Spleen (tissue), 11 donors: ENCODE measurements at regions not wholly inside any gene's neighbourhood (a gene's known extent, or its start where the extent isn't known, plus 50 kb on each side); places are given as distances from the start of the nearest gene placed in this dataset.

Experiments used
- DNase-seq: peaks from one replicate; pipeline ENCODE4 v3.0.0-alpha.2; 2020
- H3K27ac ChIP-seq, 8 donors: fragments of 200-600 bp; sonication (generic) in 7 of 8; 1 replicate in 4 of 8; 2 replicates in 4 of 8; pipeline versions ENCODE4 v1.5.0 to v1.8.0; 2016 to 2021; ENCODE audit warnings: inconsistent platforms in 4 of 8, mild to moderate bottlenecking in 4 of 8, moderate library complexity in 1 of 8
- H3K27me3 ChIP-seq, 7 donors: fragments of 200-600 bp; sonication (generic) in 6 of 7; replicated peaks in 1 of 7; 1 replicate in 4 of 7; 2 replicates in 3 of 7; pipeline versions ENCODE4 v1.5.0 to v1.8.0; 2016 to 2021; ENCODE audit warnings: inconsistent platforms in 3 of 7, mild to moderate bottlenecking in 1 of 7
- H3K36me3 ChIP-seq, 6 donors: fragments of 200-600 bp; sonication (generic) in 5 of 6; 1 replicate in 4 of 6; 2 replicates in 2 of 6; pipeline versions ENCODE4 v1.5.0 to v1.8.0; 2016 to 2021; ENCODE audit warnings: inconsistent platforms in 2 of 6
- H3K4me1 ChIP-seq, 6 donors: fragments of 200-600 bp; sonication (generic) in 5 of 6; 1 replicate in 3 of 6; 2 replicates in 3 of 6; pipeline versions ENCODE4 v1.5.0 to v1.8.0; 2016 to 2021; ENCODE audit warnings: inconsistent platforms in 3 of 6
- H3K4me3 ChIP-seq, 8 donors: fragments of 200-600 bp; sonication (generic) in 7 of 8; 1 replicate in 4 of 8; 2 replicates in 4 of 8; pipeline versions ENCODE4 v1.5.0 to v1.8.0; 2016 to 2021; ENCODE audit warnings: inconsistent platforms in 4 of 8, mild to moderate bottlenecking in 4 of 8, moderate library complexity in 2 of 8
- H3K9me3 ChIP-seq, 8 donors: fragments of 200-600 bp; sonication (generic) in 7 of 8; 1 replicate in 4 of 8; 2 replicates in 4 of 8; pipeline versions ENCODE4 v1.5.0 to v1.8.0; 2016 to 2021; ENCODE audit warnings: inconsistent platforms in 4 of 8
- CTCF ChIP-seq, 11 experiments: fragments of 200-600 bp in 7 of 11; fragments of 450-650 bp in 4 of 11; sonication (generic) in 4 of 11; IDR thresholded peaks in 8 of 11; conservative IDR thresholded peaks in 3 of 11; 1 replicate in 7 of 11; 2 replicates in 4 of 11; pipeline versions ENCODE4 v1.4.0 to v1.8.0; 2016 to 2021; ENCODE audit warnings: antibody characterized with exemption in 11 of 11, inconsistent platforms in 4 of 11, mild to moderate bottlenecking in 1 of 11
- POLR2A ChIP-seq, 3 donors: fragments of 450-650 bp; IDR thresholded peaks; one replicate each; pipeline ENCODE4 v1.5.1; 2017; ENCODE audit warnings: antibody characterized with exemption in 3 of 3, mild to moderate bottlenecking in 1 of 3
- POLR2AphosphoS5 ChIP-seq, 3 donors: sonication (generic); formaldehyde crosslinking; IDR thresholded peaks; one replicate each; pipeline ENCODE4 v1.5.1; 2017; ENCODE audit warnings: antibody characterized with exemption in 3 of 3
- WGBS, 5 donors: extraction: QIAGEN DNeasy Blood & Tissue Kit in 3 of 5; methylation state at CpG; one replicate each; pipeline versions ENCODE4 v1.1.5 to v1.1.7; 2013 to 2018; 5-methylcytosine and 5-hydroxymethylcytosine counted together
- intact Hi-C: fragments of 100-400 bp; cut with DNase I; formaldehyde crosslinking; loops from one replicate; pipeline ENCODE4 v1.15.0; 2023; ENCODE audit warnings: low total_unique reads
- donor health status: healthy with polysubstance abuse.
- donor health status: DM: no; HTN: no; CAD: no; lungs with moderate emphysema.
- donor health status: DM: no; HTN: no; CAD: no.
- donor health status: Bipolar disorder and iron deficiency.
- donor health status: healthy.
- donor health status: DM: no; HTN: no; CAD: no.
- donor health status: DM: yes; HTN: yes; CAD: no.

- H3K4me1 ChIP-seq, result no peaks in the 10 kb centered on the region
- TF ChIP-seq CTCF (IDR thresholded peaks at IDR 0.05 in 8 of 11, conservative IDR thresholded peaks at IDR 0.05 in 3 of 11) (no peak), POLR2A (IDR thresholded peaks at IDR 0.05) (no peak), POLR2AphosphoS5 (IDR thresholded peaks at IDR 0.05) (no peak)
- H3K27ac ChIP-seq, result no peak overlapping the region
- no peaks in the 10 kb centered on the region for H3K9me3 ChIP-seq
- 85 to 92% (median 87%) methylated on average over 3 of the region's 3 CpGs for WGBS, 5 donors
- peaks cover 0 to 55% (median 0%) of the 10 kb centered on the region in 7 donors for H3K27me3 ChIP-seq
- no peak for DNase-seq
- H3K36me3 ChIP-seq, result no peaks in the 10 kb centered on the region
- intact Hi-C loops, result no loop called here
- no peak overlapping the region for H3K4me3 ChIP-seq
Observed at GRCh38 chr5:73358366-73358765, 90.2 kb downstream of the FOXD1 start.

- WGBS, 5 donors, result 40 to 54% (median 43%) methylated on average over 3 of the region's 3 CpGs
- no peaks in the 10 kb centered on the region for H3K4me1 ChIP-seq
- H3K27me3 ChIP-seq, result peaks cover 0 to 55% (median 0%) of the 10 kb centered on the region in 7 donors
- H3K27ac ChIP-seq, result no peak overlapping the region
- DNase-seq, result no peak
- H3K36me3 ChIP-seq, result no peaks in the 10 kb centered on the region
- no peak overlapping the region for H3K4me3 ChIP-seq
- H3K9me3 ChIP-seq, result no peaks in the 10 kb centered on the region
- intact Hi-C loops, result no loop called here
- TF ChIP-seq POLR2AphosphoS5 (IDR thresholded peaks at IDR 0.05), result no peak
- no peak for TF ChIP-seq POLR2A (IDR thresholded peaks at IDR 0.05)
Observed at GRCh38 chr5:73357576-73357975, 91.0 kb downstream of the FOXD1 start.

- intact Hi-C loops, result no loop called here
- Histone ChIP-seq H3K4me3 (no peak overlapping the region), H3K36me3 (no peaks in the 10 kb centered on the region), H3K27me3 (peaks cover 0 to 41% (median 0%) of the 10 kb centered on the region in 7 donors), H3K27ac (no peak overlapping the region), H3K9me3 (peaks cover 0 to 22% (median 15%) of the 10 kb centered on the region in 8 donors), H3K4me1 (no peaks in the 10 kb centered on the region)
- DNase-seq, result no peak
- no peak for TF ChIP-seq CTCF (IDR thresholded peaks at IDR 0.05 in 8 of 11, conservative IDR thresholded peaks at IDR 0.05 in 3 of 11)
- no peak for TF ChIP-seq POLR2A (IDR thresholded peaks at IDR 0.05)
- TF ChIP-seq POLR2AphosphoS5 (IDR thresholded peaks at IDR 0.05), result no peak
- 0 to 16% (median 5%) methylated on average over 1 of the region's 1 CpG for WGBS, 5 donors
Observed at GRCh38 chr5:73355108-73355507, 93.5 kb downstream of the FOXD1 start.

GRCh38 chr5:73354406-73354805 lies 94.2 kb downstream of the FOXD1 start:
- Histone ChIP-seq H3K27me3 (peaks cover 0 to 41% (median 0%) of the 10 kb centered on the region in 7 donors), H3K36me3 (no peaks in the 10 kb centered on the region), H3K27ac (no peak overlapping the region), H3K4me3 (no peak overlapping the region), H3K9me3 (peaks cover 0 to 29% (median 21%) of the 10 kb centered on the region in 8 donors), H3K4me1 (no peaks in the 10 kb centered on the region)
- DNase-seq, result no peak
- 80 to 93% (median 90%) methylated on average over 2 of the region's 2 CpGs for WGBS, 5 donors
- TF ChIP-seq POLR2AphosphoS5 (IDR thresholded peaks at IDR 0.05), result no peak
- no peak for TF ChIP-seq CTCF (IDR thresholded peaks at IDR 0.05 in 8 of 11, conservative IDR thresholded peaks at IDR 0.05 in 3 of 11)
- no peak for TF ChIP-seq POLR2A (IDR thresholded peaks at IDR 0.05)
- intact Hi-C loops, result no loop called here
